HEK293 (cell line): ENCODE measurements at regions not wholly inside any gene's neighbourhood (a gene's known extent, or its start where the extent isn't known, plus 50 kb on each side); places are given as distances from the start of the nearest gene placed in this dataset.

Experiments
- CTCF ChIA-PET: fragments of 350-600 bp; formaldehyde crosslinking; extraction: SDS; loops from one replicate; lab custom pipeline; 2021; ENCODE audit warnings: antibody characterized with exemption; lab: Yijun Ruan, JAX
- POLR2A ChIA-PET: fragments of 300-600 bp; formaldehyde crosslinking; extraction: SDS; loops from one replicate; lab custom pipeline; 2020; ENCODE audit warnings: antibody characterized with exemption, inconsistent platforms; lab: Yijun Ruan, JAX
- H3K27ac ChIP-seq: fragments of 200-500 bp; sonication (Bioruptor generic); 2 replicates; pipeline ENCODE4 v1.5.1; 2014; ENCODE audit warnings: low read depth, low read length, control low read depth, inconsistent platforms; ENCODE audit errors: extremely low read depth
- H3K36me3 ChIP-seq, 2 experiments: fragments of 200-500 bp in 1 of 2; sonication (Bioruptor generic) in 1 of 2; 1 replicate in 1 of 2; 2 replicates in 1 of 2; pipeline ENCODE4 v1.5.1; 2014 to 2017; ENCODE audit warnings: inconsistent platforms in 2 of 2, low read length in 2 of 2; ENCODE audit not compliant: control insufficient read depth in 2 of 2, insufficient read depth in 1 of 2
- H3K4me1 ChIP-seq: fragments of 200-500 bp; sonication (Bioruptor generic); 2 replicates; pipeline ENCODE4 v1.5.1; 2014; ENCODE audit warnings: mild to moderate bottlenecking, low read length, inconsistent platforms; ENCODE audit not compliant: control insufficient read depth, insufficient read depth
- H3K4me3 ChIP-seq: 2 replicates; pipeline ENCODE4 v1.5.1; 2011; ENCODE audit warnings: low read depth, mild to moderate bottlenecking, control low read depth, low read length, moderate library complexity
- H3K9me3 ChIP-seq: fragments of 200-500 bp; sonication (Bioruptor generic); 2 replicates; pipeline ENCODE4 v1.5.1; 2014; ENCODE audit warnings: low read depth, low read length, inconsistent platforms; ENCODE audit not compliant: control insufficient read depth, insufficient read depth
- KLF8 ChIP-seq: fragments of 450-650 bp; formaldehyde crosslinking; IDR thresholded peaks from 2 replicates; pipeline ENCODE4 v1.5.1; 2016; ENCODE audit warnings: missing biosample characterization, missing genetic modification characterization
- OVOL3 ChIP-seq: fragments of 450-650 bp; formaldehyde crosslinking; IDR thresholded peaks from 2 replicates; pipeline ENCODE4 v1.5.1; 2016; ENCODE audit warnings: missing biosample characterization, missing genetic modification characterization
- SETDB1 ChIP-seq: IDR thresholded peaks from one replicate; pipeline ENCODE4 v1.6.1; 2017; ENCODE audit warnings: mild to moderate bottlenecking, low read length, moderate library complexity, mixed read lengths; ENCODE audit not compliant: insufficient read length
- TRIM28 ChIP-seq: IDR thresholded peaks from 2 replicates; pipeline ENCODE4 v1.6.1; 2011; ENCODE audit warnings: low read length, control low read depth, borderline replicate concordance
- ZBTB1 ChIP-seq: fragments of 450-650 bp; formaldehyde crosslinking; IDR thresholded peaks from 2 replicates; pipeline ENCODE4 v1.5.1; 2016; ENCODE audit warnings: missing biosample characterization, missing genetic modification characterization
- ZBTB7A ChIP-seq: fragments of 450-650 bp; formaldehyde crosslinking; IDR thresholded peaks from 2 replicates; pipeline ENCODE4 v1.5.1; 2016; ENCODE audit warnings: low read depth, missing biosample characterization, missing genetic modification characterization
- ZBTB8A ChIP-seq: fragments of 450-650 bp; formaldehyde crosslinking; IDR thresholded peaks from 2 replicates; pipeline ENCODE4 v1.5.1; 2016; ENCODE audit warnings: missing biosample characterization, missing genetic modification characterization
- ZEB2 ChIP-seq: fragments of 450-650 bp; formaldehyde crosslinking; IDR thresholded peaks from 2 replicates; pipeline ENCODE4 v1.5.1; 2016; ENCODE audit warnings: missing biosample characterization, missing genetic modification characterization
- ZNF121 ChIP-seq: fragments of 450-650 bp; formaldehyde crosslinking; IDR thresholded peaks from 2 replicates; pipeline ENCODE4 v1.5.1; 2016; ENCODE audit warnings: missing biosample characterization, missing genetic modification characterization
- ZNF157 ChIP-seq: fragments of 450-650 bp; formaldehyde crosslinking; IDR thresholded peaks from 2 replicates; pipeline ENCODE4 v1.5.1; 2016; ENCODE audit warnings: missing biosample characterization, missing genetic modification characterization
- ZNF23 ChIP-seq: fragments of 450-650 bp; formaldehyde crosslinking; IDR thresholded peaks from 2 replicates; pipeline ENCODE4 v1.5.1; 2016; ENCODE audit warnings: missing biosample characterization, missing genetic modification characterization, borderline replicate concordance
- ZNF391 ChIP-seq: fragments of 450-650 bp; formaldehyde crosslinking; IDR thresholded peaks from 2 replicates; pipeline ENCODE4 v1.5.1; 2016; ENCODE audit warnings: low read depth, missing biosample characterization, missing genetic modification characterization, borderline replicate concordance
- ZNF394 ChIP-seq: fragments of 450-650 bp; formaldehyde crosslinking; IDR thresholded peaks from 2 replicates; pipeline ENCODE4 v1.5.1; 2016; ENCODE audit warnings: missing biosample characterization, missing genetic modification characterization, mild to moderate bottlenecking, moderate library complexity, borderline replicate concordance
- ZNF426 ChIP-seq: fragments of 450-650 bp; formaldehyde crosslinking; IDR thresholded peaks from 2 replicates; pipeline ENCODE4 v1.5.1; 2017; ENCODE audit warnings: missing biosample characterization, missing genetic modification characterization, mild to moderate bottlenecking, inconsistent platforms, moderate library complexity
- ZNF501 ChIP-seq: fragments of 450-650 bp; formaldehyde crosslinking; IDR thresholded peaks from 2 replicates; pipeline ENCODE4 v1.5.1; 2016; ENCODE audit warnings: missing biosample characterization, missing genetic modification characterization
- ZNF660 ChIP-seq: fragments of 450-650 bp; IDR thresholded peaks from 2 replicates; pipeline ENCODE4 v1.5.1; 2018; ENCODE audit warnings: missing biosample characterization, mild to moderate bottlenecking, missing genetic modification characterization
- ZNF707 ChIP-seq: fragments of 450-650 bp; formaldehyde crosslinking; IDR thresholded peaks from 2 replicates; pipeline ENCODE4 v1.5.1; 2016; ENCODE audit warnings: missing biosample characterization, missing genetic modification characterization
- ZNF768 ChIP-seq: fragments of 450-650 bp; formaldehyde crosslinking; IDR thresholded peaks from 2 replicates; pipeline ENCODE4 v1.5.1; 2018; ENCODE audit warnings: missing biosample characterization, mild to moderate bottlenecking, missing genetic modification characterization
- ZNF776 ChIP-seq: fragments of 450-650 bp; formaldehyde crosslinking; IDR thresholded peaks from 2 replicates; pipeline ENCODE4 v1.5.0; 2017; ENCODE audit warnings: missing biosample characterization, missing genetic modification characterization, borderline replicate concordance
- ZNF777 ChIP-seq: fragments of 450-650 bp; formaldehyde crosslinking; IDR thresholded peaks from 2 replicates; pipeline ENCODE4 v1.5.1; 2017; ENCODE audit warnings: missing biosample characterization, missing genetic modification characterization, borderline replicate concordance
- ZNF837 ChIP-seq: fragments of 450-650 bp; formaldehyde crosslinking; IDR thresholded peaks from 2 replicates; pipeline ENCODE4 v1.5.1; 2016; ENCODE audit warnings: missing biosample characterization, missing genetic modification characterization
- TF ChIP-seq, protein P1 (sequence below): fragments of 450-650 bp; formaldehyde crosslinking; IDR thresholded peaks from 2 replicates; pipeline ENCODE4 v1.5.1; 2017; ENCODE audit warnings: missing biosample characterization, missing genetic modification characterization
- TF ChIP-seq, protein P2 (sequence below): fragments of 450-650 bp; formaldehyde crosslinking; IDR thresholded peaks from 2 replicates; pipeline ENCODE4 v1.5.1; 2016; ENCODE audit warnings: missing biosample characterization, missing genetic modification characterization
- TF ChIP-seq, protein P3 (sequence below): fragments of 450-650 bp; formaldehyde crosslinking; IDR thresholded peaks from 2 replicates; pipeline ENCODE4 v1.5.1; 2017; ENCODE audit warnings: missing biosample characterization, missing genetic modification characterization
- TF ChIP-seq, protein P4 (sequence below): fragments of 450-650 bp; formaldehyde crosslinking; IDR thresholded peaks from 2 replicates; pipeline ENCODE4 v1.5.1; 2016; ENCODE audit warnings: missing biosample characterization, missing genetic modification characterization

DNA sequence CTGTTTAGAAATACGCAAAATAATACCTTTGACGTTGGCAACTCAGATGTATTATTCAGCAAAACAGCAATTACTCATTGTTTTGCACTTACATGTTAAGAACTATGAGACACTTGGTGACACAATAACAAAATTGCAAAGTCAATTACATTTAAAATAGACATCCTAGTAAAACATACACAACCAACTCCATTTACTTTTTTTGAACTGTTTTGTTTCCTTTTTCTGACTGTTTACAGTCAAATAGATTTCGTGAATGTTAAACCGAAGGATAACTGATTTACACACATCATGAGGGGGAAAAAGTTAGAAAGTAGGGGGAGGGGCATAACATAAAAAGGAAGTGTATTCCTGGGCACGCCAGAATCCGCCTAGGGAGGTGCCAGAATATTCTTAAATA, 220.1 kb downstream of the MEF2C start:
- ChIA-PET CTCF (no interaction called here), POLR2A (no interaction called here)
- Histone ChIP-seq H3K9me3 (no peaks in the 10 kb centered on the region), H3K36me3 (no peaks in the 10 kb centered on the region), H3K4me3 (no peak overlapping the region), H3K4me1 (peaks cover 30% of the 10 kb centered on the region), H3K27ac (no peak overlapping the region)
- TF ChIP-seq ZNF777 (tag by site-specific recombination) (no peak), ZNF391 (no peak), ZNF768 (tag by site-specific recombination) (no peak), ZNF837 (tag by site-specific recombination) (no peak), OVOL3 (tag by site-specific recombination) (no peak), ZNF23 (tag by site-specific recombination) (no peak), ZEB2 (tag by site-specific recombination) (no peak)
- TF ChIP-seq, protein P1, sequence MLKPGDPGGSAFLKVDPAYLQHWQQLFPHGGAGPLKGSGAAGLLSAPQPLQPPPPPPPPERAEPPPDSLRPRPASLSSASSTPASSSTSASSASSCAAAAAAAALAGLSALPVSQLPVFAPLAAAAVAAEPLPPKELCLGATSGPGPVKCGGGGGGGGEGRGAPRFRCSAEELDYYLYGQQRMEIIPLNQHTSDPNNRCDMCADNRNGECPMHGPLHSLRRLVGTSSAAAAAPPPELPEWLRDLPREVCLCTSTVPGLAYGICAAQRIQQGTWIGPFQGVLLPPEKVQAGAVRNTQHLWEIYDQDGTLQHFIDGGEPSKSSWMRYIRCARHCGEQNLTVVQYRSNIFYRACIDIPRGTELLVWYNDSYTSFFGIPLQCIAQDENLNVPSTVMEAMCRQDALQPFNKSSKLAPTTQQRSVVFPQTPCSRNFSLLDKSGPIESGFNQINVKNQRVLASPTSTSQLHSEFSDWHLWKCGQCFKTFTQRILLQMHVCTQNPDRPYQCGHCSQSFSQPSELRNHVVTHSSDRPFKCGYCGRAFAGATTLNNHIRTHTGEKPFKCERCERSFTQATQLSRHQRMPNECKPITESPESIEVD (tag by site-specific recombination), result peak; percentile 56; the same call in 1 of the 2 replicates

DNA sequence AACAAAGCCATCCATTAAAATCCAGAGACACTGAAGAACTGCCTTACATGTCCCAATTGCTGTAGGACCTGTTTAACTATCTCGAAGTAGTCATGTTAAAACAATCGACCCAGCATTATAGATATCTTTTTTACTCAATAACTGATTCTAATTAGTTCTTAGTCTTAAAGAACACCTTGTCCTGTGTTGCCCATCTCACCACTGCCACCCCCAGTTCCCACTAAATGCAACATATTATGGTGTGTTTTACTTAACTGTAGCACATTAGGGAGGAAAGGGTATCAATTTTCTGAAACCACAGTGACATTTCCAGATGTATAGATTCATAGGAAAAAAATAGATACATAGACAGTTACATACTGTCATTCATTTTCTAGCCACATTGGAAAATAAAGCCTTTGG, 221.2 kb downstream of the MEF2C start:
- no peak for TF ChIP-seq ZNF707 (tag by site-specific recombination)
- TF ChIP-seq, protein P2, sequence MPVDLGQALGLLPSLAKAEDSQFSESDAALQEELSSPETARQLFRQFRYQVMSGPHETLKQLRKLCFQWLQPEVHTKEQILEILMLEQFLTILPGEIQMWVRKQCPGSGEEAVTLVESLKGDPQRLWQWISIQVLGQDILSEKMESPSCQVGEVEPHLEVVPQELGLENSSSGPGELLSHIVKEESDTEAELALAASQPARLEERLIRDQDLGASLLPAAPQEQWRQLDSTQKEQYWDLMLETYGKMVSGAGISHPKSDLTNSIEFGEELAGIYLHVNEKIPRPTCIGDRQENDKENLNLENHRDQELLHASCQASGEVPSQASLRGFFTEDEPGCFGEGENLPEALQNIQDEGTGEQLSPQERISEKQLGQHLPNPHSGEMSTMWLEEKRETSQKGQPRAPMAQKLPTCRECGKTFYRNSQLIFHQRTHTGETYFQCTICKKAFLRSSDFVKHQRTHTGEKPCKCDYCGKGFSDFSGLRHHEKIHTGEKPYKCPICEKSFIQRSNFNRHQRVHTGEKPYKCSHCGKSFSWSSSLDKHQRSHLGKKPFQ, result peak; percentile 67
- no peak for TF ChIP-seq ZNF776 (tag by site-specific recombination)
- TF ChIP-seq, protein P3, sequence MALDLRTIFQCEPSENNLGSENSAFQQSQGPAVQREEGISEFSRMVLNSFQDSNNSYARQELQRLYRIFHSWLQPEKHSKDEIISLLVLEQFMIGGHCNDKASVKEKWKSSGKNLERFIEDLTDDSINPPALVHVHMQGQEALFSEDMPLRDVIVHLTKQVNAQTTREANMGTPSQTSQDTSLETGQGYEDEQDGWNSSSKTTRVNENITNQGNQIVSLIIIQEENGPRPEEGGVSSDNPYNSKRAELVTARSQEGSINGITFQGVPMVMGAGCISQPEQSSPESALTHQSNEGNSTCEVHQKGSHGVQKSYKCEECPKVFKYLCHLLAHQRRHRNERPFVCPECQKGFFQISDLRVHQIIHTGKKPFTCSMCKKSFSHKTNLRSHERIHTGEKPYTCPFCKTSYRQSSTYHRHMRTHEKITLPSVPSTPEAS (tag by site-specific recombination), result no peak
- ChIA-PET CTCF (no interaction called here), POLR2A (no interaction called here)
- Histone ChIP-seq H3K27ac (peak overlapping the region; percentile 69), H3K9me3 (no peaks in the 10 kb centered on the region), H3K36me3 (no peaks in the 10 kb centered on the region), H3K4me1 (peaks cover 30% of the 10 kb centered on the region), H3K4me3 (peak overlapping the region; percentile 43)

DNA sequence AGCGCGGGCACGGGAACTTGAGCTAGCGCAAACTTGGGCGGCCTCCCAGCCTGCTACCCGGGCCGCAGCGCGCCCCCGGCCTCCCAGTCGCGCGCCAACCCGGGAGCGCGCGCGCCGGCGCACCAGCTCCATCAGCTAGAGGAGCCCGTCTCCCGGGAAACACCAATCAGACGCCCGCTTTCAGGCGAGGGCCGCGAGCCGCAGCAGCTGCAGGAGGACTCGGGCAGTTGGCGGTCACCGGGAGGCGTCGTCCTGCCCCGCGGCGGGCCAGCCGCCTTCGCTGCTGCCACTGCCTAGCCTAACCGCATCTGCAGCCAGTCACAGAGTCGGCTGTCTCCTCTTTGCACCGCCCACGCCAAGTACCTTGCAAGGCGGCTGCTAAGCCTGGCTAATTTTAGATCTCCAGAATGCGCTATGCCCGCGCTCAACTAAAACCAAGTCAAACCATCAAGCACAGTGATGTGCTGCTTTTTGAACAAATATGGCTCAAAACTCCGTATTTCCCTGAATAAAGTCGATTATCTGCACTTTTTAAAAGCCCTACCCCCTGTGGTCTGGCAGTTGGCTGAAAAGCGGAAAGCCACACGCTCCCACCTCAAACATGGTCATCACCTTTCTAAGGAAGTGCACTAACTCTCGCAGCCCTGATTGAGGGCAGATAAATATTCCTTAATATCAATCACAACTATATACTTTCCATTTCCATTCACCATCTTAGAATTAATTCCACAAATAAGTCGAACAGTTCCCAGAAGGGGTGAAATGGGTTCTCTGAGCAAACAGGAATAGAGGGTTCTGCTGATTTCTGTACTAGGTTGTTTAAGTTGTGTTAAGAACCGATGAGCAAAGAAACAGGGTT, 221.8 kb downstream of the MEF2C start:
- H3K4me3 ChIP-seq, result peak overlapping the region; percentile 43
- no peaks in the 10 kb centered on the region for H3K9me3 ChIP-seq
- CTCF ChIA-PET, result interaction anchor here (0.8 to 1.4 kb wide), 2 partner anchors 21 to 30 kb away, joined by 4 to 5 read pairs; no protein-coding TSS in a partner anchor
- POLR2A ChIA-PET, result interaction anchor here (0.7 to 1.7 kb wide), 9 partner anchors 8 to 520 kb away, joined by 3 to 30 read pairs (median 4); no protein-coding TSS in a partner anchor
- H3K27ac ChIP-seq, result peak overlapping the region; percentile 69
- H3K4me1 ChIP-seq, result peaks cover 30% of the 10 kb centered on the region
- no peaks in the 10 kb centered on the region for H3K36me3 ChIP-seq
- TF ChIP-seq ZNF660 (tag by site-specific recombination), result 0 out of 2 replicates have a peak, but pooled peaks have one; percentile 55
- peak; percentile 14 for TF ChIP-seq ZNF394
- TF ChIP-seq ZBTB1 (tag by site-specific recombination), result no peak
- peak; percentile 97 for TF ChIP-seq ZBTB8A (tag by site-specific recombination)
- TF ChIP-seq ZBTB7A (tag by site-specific recombination), result no peak
- TF ChIP-seq TRIM28, result peak; percentile 93
- no peak for TF ChIP-seq ZNF426 (tag by site-specific recombination)
- TF ChIP-seq ZNF157 (tag by site-specific recombination), result no peak
- TF ChIP-seq ZNF121 (tag by site-specific recombination), result no peak
- TF ChIP-seq, protein P4, sequence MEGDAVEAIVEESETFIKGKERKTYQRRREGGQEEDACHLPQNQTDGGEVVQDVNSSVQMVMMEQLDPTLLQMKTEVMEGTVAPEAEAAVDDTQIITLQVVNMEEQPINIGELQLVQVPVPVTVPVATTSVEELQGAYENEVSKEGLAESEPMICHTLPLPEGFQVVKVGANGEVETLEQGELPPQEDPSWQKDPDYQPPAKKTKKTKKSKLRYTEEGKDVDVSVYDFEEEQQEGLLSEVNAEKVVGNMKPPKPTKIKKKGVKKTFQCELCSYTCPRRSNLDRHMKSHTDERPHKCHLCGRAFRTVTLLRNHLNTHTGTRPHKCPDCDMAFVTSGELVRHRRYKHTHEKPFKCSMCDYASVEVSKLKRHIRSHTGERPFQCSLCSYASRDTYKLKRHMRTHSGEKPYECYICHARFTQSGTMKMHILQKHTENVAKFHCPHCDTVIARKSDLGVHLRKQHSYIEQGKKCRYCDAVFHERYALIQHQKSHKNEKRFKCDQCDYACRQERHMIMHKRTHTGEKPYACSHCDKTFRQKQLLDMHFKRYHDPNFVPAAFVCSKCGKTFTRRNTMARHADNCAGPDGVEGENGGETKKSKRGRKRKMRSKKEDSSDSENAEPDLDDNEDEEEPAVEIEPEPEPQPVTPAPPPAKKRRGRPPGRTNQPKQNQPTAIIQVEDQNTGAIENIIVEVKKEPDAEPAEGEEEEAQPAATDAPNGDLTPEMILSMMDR (tag by site-specific recombination), result no peak
- TF ChIP-seq SETDB1, result no peak
- TF ChIP-seq KLF8 (tag by site-specific recombination), result peak; percentile 20; the same call in 1 of the 2 replicates
- TF ChIP-seq ZNF501 (tag by site-specific recombination), result peak; percentile 87
